ELR (cell line): ENCODE measurements at regions not wholly inside any gene's neighbourhood (a gene's known extent, or its start where the extent isn't known, plus 50 kb on each side); places are given as distances from the start of the nearest gene placed in this dataset.
A peak's percentile ranks its signal among the peaks of the same experiment; 100 is the strongest.

Experiments used
- DNase-seq: peaks from one replicate; pipeline ENCODE4 v3.0.0-alpha.2; 2015; ENCODE audit warnings: low read depth

GRCh38 chr10:88023676-88024075 lies 160.3 kb downstream of the PTEN start:
- DNase-seq = no peak

DNA sequence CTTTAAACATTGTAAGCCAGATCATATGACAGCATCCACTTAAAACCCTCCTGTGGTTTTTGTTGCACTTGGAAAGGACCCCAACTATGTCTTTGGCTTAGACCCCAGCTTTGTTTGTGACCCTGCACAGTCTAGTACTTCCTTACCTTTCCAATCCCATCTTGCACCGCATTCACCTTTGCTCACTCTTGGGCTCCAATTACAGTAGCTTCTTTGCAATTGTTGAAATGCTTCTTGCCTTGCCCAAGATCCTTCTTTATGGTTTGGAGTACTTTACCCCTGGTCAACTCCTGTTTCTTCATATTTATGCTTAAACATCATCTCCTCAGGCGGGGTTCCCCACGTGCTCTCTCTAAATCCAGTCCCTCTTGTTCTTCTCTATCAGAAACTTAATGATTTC lies 162.6 kb downstream of the PTEN start:
- no peak for DNase-seq

GRCh38 chr10:88027570-88027969 lies 164.1 kb downstream of the PTEN start:
- no peak for DNase-seq

- no peak for DNase-seq
These were observed 164.6 kb downstream of the PTEN start for GRCh38 chr10:88028072-88028471.

DNA sequence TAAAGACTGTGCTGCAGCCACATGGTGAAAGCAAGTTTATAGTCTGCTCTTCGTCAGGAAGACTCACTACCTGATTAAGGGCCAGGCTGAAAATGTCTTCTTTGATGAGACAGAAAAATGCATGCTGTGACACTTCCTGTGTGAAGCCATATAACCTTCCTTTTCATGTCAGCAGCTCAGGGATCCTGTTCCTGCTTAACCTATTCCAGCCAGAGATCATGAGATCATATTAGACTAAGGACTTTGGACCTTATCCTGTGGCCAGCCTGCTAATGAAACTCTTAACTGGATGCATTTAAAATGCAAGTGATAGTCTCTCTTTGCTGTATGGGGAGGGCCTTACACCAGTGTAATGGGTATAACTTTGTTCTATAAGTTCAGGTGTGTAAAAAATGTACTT lies 165.2 kb downstream of the PTEN start:
- no peak for DNase-seq

DNA sequence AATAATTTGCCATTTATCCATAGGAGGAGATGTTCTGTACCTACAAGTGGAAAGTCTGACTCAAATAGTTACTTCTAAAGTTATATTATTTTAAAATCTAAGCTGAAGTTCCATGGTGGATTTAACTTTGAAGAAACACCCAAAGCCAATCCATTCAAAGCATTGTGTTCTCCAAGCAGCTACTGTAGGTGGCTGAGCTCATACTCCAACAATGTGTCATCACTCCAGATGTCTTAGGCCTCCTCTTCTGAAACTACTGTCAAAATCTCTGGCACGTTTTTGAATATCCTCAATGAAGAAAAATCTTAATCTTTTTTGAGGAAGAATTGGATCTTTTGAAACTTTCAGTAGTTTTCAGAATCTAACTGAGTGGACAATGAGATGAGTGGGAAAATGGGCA lies 169.1 kb downstream of the PTEN start:
- peak; percentile 77 for DNase-seq

DNA sequence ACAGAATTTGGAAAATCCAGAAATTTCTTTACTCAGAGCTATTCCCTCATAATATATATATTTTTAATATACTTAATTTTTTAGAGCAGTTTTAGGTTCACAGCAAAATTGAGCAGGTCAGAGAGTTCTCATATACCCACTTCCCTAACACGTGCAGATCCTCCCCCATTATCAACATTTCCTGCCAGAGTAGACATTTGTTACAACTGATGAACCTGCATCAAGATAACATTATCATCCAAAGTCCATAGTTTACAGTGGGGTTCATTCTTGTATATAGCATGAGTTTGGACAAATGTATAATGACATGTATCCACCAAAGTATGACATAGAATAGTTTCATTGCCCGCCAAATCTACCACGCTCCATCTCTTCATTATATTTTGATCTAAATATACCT lies 170.0 kb downstream of the PTEN start:
- DNase-seq = no peak

- no peak for DNase-seq
These were observed 170.4 kb downstream of the PTEN start for GRCh38 chr10:88033793-88034192.

DNA sequence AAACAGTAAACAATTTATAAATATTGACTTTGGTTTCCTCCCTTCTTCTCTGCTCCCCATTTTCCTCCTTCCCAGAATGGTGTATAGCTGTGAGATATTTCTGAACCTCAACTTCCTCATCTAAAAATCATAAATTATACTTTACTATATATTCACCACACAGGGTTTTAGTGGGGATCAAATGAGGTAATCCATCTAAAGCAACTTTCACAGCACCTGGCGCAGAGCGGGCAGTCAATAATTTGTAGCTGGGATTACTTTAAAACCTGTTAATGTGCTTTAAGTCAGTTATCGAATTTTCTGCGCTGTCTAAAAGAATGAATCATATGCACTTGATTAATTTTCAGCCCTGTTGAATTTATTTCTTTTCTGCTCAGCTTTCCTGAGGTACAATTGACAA lies 172.7 kb downstream of the PTEN start:
- no peak for DNase-seq

DNA sequence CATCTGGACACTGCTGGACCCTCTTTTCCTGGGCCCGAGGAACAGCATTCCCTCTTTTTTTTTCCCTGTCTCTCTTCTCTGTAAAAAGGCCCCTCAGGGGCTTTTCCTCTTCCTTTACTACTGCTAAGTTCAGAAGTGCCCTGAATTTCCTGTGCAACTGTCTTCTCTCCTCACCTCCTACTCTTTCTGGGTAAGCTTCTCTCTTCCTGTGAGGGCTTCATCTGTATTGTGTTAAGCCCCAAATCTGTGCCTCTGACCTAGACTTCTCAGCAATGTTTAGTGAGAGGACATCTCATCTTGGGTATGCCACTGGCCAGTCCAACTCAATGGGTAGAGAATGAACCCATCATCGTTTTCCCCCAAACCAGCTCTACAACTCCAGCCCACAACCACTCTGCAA lies 174.2 kb downstream of the PTEN start:
- DNase-seq = no peak

DNA sequence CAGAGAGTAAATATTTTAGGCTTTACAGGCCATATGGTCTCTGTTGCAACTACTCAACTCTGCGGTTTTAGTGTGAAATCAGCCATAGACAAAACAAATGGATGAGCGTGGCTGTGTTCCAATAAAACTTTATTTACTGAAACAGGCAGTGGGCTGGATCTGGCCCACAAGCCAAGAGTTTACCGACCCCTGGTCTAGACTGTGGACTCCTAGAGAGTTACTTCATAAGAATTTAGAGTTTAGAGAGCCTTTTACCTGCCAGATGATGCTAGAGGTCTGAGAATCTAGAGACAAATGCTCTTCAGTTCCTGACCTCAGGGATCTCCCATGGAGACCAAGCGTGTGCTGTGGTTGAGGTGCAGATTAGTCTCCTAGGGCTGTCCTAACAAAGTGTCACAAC lies 174.8 kb downstream of the PTEN start:
- DNase-seq = no peak

- peak; percentile 51 for DNase-seq
These were observed 176.2 kb downstream of the PTEN start for GRCh38 chr10:88039496-88040200.

DNA sequence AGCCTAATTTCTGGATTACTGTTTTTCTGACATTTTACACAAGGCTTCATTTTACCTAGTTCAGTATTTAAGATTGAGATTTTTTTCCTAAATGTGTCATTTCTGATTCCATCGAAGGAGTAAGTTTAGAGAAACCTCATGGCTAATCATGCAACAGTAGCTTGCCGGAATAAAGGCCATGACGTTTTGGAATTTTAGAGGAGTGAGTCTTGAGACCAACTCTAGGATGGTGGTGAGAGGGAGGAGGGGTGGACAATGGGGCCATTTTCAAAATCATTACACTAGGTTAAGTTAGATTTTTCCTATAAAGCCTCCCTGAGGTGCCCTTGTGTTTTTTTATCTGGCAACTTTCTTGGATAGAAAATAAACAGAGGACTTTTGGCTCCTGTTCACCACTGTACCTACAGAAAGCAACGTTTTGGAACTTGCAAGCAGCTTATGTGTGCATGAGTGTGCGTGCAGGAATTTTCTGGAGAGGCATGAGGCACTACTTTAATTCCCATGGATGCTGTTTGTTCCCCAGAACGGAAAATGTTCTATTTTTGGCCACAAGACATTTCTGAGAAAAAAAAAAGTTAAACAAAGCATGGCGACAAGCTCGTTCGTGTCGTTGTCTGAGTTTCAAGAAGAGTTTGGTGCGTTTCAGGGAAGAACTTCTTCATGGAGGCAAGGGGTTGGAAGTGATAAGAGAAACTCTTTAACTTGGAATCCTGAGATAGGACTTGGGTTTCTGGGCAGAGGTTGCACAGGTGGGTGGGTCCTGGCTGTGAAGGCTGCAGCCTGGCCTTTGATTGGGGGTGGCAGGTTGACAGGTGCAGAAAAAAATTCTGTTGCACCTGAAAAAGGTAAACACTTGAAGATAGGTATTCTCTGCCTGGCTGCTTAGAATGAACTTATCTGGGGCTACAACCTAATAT lies 178.1 kb downstream of the PTEN start:
- DNase-seq = no peak

- no peak for DNase-seq
These were observed 179.0 kb downstream of the PTEN start for GRCh38 chr10:88042160-88043100.

- DNase-seq = no peak
These were observed 181.7 kb downstream of the PTEN start for GRCh38 chr10:88045096-88045495.

DNA sequence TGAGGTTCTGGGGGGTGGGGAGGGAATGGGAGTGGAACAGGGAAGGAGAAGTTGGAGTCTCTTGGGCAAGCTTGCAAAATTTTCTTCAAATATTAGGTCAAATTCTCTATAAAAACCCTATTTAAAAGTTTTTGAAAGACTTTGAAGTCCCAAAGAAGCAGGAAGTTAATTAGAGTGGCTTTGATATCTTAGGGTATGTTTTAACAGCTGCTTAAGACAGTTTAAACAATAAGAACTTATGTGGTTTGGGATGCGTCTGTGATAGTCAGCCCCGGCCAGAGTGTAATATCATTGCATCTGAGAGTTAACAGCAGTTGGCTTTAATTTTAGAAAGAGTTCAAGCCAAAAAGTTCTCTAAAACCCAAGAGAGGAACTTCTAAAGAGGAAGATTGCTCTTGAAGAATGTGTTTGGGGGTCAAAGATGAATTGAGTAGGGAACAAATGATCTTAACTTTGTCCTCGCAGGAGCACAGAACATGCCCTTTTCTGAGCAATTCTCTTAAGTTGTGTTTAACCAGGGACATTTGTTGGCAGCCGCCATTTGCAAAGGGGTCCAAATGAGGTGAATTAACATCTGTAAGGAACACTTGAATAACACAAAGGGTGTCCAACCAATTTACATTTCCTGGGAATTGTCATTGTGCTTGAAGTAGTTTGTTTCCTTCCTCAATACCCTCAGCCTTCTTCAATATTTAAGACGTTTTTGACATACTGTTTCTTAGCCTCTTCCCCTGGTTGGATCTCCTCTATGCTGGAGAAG lies 182.4 kb downstream of the PTEN start:
- no peak for DNase-seq

- DNase-seq = no peak
These were observed 184.2 kb downstream of the PTEN start for GRCh38 chr10:88047579-88047978.

DNA sequence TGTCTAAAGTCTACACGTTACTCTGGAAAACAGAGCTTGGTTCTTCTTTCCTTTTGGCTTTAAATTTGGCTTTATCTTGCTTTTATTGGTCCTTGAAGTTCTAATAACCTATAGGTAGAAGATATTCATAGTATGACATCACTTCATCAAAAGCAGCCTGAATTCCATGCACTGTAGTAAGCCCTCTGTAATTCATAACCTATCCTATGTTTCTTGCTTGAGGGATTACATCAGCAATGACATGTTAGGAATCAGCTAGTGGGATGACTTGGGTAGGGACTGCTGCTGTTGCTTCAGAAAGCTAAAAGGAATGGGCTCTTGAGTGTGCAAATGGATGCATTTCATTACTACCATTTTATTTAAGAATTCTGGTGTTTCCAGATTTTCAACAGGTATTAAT lies 184.9 kb downstream of the PTEN start:
- no peak for DNase-seq

DNA sequence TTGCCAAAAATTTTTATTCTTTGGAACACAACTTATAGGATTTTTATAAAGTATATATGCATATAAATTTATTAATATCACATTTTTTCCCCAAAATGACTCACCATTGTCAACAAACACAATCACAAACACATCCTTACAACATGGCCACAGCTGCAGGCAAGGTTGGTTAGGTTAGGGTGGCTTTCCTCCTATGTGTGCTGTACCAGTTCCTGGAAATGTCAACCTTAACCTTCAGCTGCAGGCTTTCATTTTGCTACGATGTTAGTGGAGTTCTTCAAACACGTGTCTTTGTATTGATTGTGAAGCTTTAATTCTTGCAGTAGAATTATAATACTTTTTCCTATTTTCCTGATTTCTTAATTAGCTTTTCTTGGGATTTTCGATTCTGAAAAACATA lies 185.8 kb downstream of the PTEN start:
- no peak for DNase-seq

DNA sequence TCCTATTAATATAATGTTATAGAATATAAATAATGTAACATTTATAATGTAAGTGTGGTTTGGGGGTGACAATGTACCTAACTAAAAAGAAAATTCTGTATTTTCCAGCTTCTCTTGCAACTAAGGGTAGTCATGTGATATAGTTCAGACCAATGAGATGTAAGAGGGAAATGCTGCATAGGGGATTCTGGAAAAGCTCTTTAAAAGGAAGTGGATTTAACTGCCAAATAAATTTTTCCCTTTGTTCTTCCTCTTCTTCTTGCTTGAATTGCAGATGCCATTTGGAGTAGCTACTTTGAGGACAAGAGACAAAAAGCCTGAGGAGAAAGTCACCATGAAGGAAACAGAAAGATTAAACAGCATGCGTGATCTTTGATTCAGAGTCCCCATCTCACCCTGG lies 194.3 kb downstream of the PTEN start:
- no peak for DNase-seq

DNA sequence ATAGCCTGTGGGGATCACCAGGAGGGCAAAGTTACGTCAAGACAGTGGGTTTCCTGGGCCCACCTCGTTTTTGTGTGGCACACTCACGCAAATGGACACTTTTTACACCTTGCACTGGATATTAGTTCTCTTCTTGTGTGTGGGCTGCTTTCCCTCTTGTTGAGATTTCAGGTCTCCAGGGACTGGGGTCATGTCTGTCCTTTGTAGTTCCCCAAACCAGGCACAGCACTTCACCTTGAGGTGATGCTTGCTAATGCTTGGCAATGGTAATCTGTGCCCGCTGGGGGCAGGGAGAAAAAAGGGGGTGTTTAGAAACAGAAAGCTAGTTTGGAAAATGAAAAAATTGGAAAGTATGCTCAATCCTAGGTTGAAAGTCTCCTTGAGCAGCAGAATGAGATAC lies 195.3 kb downstream of the PTEN start:
- DNase-seq = no peak

GRCh38 chr10:88059190-88059589 lies 195.8 kb downstream of the PTEN start:
- DNase-seq = no peak
